H1 (cell line): ENCODE measurements at regions not wholly inside any gene's neighbourhood (a gene's known extent, or its start where the extent isn't known, plus 50 kb on each side); places are given as distances from the start of the nearest gene placed in this dataset.

Source experiments
- CEBPB ChIP-seq: IDR thresholded peaks from 2 replicates; pipeline ENCODE4 v1.6.1; 2012; ENCODE audit warnings: low read depth, low read length
- CHD7 ChIP-seq: fragments of 300-600 bp; sonication (generic); IDR thresholded peaks from 2 replicates; pipeline ENCODE4 v1.7.1; 2012; ENCODE audit warnings: low read length, moderate library complexity, mild to moderate bottlenecking, inconsistent platforms; ENCODE audit not compliant: insufficient replicate concordance

- TF ChIP-seq CEBPB (no peak), CHD7 (no peak)
- TF ChIP-seq, all 59 proteins: peak for 0
Observed at GRCh38 chr13:33612641-33613638, 205.0 kb upstream of the RFC3 start (continued).
